ENCODE measurements at regions not wholly inside any gene's neighbourhood (a gene's known extent, or its start where the extent isn't known, plus 50 kb on each side); places are given as distances from the start of the nearest gene placed in this dataset.

DNA sequence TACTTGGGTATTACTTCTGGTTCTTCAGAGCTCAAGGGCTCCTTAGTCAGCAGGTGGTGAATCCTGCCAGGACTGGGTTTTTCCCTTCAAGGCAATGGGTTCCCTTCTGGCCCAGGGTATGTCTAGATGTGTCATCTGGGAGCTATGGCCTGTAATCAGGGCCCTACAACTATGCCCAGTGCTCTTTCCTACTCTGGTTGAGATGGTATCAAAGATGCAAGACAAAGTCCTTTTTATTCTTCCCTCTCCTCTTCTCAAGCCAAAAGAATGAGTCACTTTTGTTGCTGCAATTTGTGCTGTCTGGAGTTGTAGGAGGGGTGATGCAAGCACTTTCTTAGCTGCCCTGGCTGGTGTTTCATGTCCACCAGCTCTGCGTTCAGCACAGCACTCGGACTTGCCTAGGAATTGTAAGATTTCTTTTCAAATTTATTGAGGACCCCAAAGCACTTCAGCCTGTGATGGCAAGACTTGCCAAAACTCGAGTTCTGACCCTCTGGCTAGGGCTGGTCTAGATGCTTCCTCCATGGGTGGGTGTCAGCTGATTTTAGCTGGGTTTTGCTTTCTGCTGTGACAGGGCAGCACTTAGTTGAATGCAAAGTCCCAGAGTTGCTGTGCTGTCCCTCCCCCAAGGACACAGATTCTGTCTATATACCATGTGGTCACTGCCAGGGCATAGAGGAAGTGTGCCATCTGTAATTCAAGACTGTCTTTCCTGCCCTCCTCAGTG is 129.2 kb upstream of the CBLB start:
- TF ChIP-seq, protein P1, sequence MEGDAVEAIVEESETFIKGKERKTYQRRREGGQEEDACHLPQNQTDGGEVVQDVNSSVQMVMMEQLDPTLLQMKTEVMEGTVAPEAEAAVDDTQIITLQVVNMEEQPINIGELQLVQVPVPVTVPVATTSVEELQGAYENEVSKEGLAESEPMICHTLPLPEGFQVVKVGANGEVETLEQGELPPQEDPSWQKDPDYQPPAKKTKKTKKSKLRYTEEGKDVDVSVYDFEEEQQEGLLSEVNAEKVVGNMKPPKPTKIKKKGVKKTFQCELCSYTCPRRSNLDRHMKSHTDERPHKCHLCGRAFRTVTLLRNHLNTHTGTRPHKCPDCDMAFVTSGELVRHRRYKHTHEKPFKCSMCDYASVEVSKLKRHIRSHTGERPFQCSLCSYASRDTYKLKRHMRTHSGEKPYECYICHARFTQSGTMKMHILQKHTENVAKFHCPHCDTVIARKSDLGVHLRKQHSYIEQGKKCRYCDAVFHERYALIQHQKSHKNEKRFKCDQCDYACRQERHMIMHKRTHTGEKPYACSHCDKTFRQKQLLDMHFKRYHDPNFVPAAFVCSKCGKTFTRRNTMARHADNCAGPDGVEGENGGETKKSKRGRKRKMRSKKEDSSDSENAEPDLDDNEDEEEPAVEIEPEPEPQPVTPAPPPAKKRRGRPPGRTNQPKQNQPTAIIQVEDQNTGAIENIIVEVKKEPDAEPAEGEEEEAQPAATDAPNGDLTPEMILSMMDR (IDR thresholded peaks at IDR 0.05; ENCODE audit: low read depth, low read length) = no peak
- TF ChIP-seq EZH2phosphoT487 (IDR thresholded peaks at IDR 0.05; ENCODE audit: low read depth) = no peak
